Type B pancreatic cell (in vitro differentiated cells): ENCODE measurements at regions not wholly inside any gene's neighbourhood (a gene's known extent, or its start where the extent isn't known, plus 50 kb on each side); places are given as distances from the start of the nearest gene placed in this dataset.

Experiments
- DNase-seq: peaks from one replicate; pipeline ENCODE4 v3.0.0; 2021; ENCODE audit warnings: mixed read lengths; ENCODE audit not compliant: unreplicated experiment; ENCODE audit errors: extremely low spot score
- H3K27ac Mint-ChIP-seq: 2 replicates; pipeline ENCODE4 v1.8.0; 2021; ENCODE audit warnings: mild to moderate bottlenecking, mixed read lengths
- H3K27me3 Mint-ChIP-seq: 2 replicates; pipeline ENCODE4 v1.8.0; 2021; ENCODE audit warnings: mixed read lengths
- H3K36me3 Mint-ChIP-seq: 2 replicates; pipeline ENCODE4 v1.8.0; 2021; ENCODE audit warnings: mixed read lengths
- H3K4me1 Mint-ChIP-seq: one replicate; pipeline ENCODE4 v1.8.0; 2021; ENCODE audit warnings: mixed read lengths; ENCODE audit not compliant: unreplicated experiment
- H3K4me3 Mint-ChIP-seq: 2 replicates; pipeline ENCODE4 v1.8.0; 2021; ENCODE audit warnings: mild to moderate bottlenecking, mixed read lengths
- H3K9me3 Mint-ChIP-seq: 2 replicates; pipeline ENCODE4 v1.8.0; 2021; ENCODE audit warnings: mixed read lengths
- CTCF ChIP-seq: fragments of 200-600 bp; sonication (generic); conservative IDR thresholded peaks from 2 replicates; pipeline ENCODE4 v1.5.0; 2021; ENCODE audit warnings: antibody characterized with exemption, mild to moderate bottlenecking

DNA sequence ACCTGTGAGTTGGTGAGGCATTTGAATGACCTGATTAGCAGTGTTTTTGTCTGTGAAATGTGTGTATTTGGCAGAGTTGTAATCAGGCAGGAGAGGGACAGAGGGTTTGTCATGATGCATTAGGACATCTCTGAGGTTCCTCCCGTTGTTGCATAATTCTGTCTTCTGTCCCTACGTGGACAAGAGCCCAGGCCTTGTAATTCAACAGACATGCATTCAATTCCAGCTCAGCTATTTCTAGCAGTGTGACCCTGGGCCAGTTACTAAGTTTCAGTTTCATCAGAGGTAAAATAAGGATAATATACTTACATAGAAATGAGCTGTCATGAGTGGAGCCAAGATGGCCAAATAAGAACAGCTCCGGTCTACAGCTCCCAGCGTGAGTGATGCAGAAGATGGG is 208.6 kb downstream of the SLC38A4 start:
- DNase-seq: no peak
- Mint-ChIP-seq H3K4me1 (no peaks in the 10 kb centered on the region), H3K9me3 (no peaks in the 10 kb centered on the region), H3K4me3 (no peak overlapping the region), H3K27ac (no peak overlapping the region), H3K36me3 (no peaks in the 10 kb centered on the region), H3K27me3 (no peaks in the 10 kb centered on the region)
- no peak for TF ChIP-seq CTCF

GRCh38 chr12:46610754-46611153 is 215.0 kb downstream of the SLC38A4 start:
- no peaks in the 10 kb centered on the region for H3K27me3 Mint-ChIP-seq
- H3K36me3 Mint-ChIP-seq: no peaks in the 10 kb centered on the region
- H3K9me3 Mint-ChIP-seq: no peaks in the 10 kb centered on the region
- TF ChIP-seq CTCF: no peak
- H3K4me3 Mint-ChIP-seq: no peak overlapping the region
- DNase-seq: no peak
- H3K4me1 Mint-ChIP-seq: peaks cover 9% of the 10 kb centered on the region
- H3K27ac Mint-ChIP-seq: no peak overlapping the region

- TF ChIP-seq CTCF: no peak
These were observed 216.1 kb downstream of the SLC38A4 start for GRCh38 chr12:46609674-46610073.

DNA sequence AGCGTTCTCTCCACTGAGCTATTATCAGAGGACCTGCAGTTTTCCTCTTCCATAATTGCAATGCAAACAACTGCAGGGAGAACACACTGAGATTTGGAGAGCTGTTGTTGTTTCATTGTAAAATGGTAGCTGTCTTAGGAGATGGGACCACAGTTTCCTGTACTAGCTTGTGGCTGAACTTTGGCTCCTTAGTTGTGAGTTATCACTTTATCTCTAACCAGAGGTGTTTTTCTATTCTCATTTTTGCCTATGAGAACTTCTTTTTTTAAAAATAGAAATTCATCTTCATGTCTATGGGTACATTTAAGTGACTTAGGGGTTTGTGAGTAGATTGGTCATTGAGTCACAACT is 216.5 kb downstream of the SLC38A4 start:
- H3K36me3 Mint-ChIP-seq: no peaks in the 10 kb centered on the region
- no peak for DNase-seq
- H3K4me3 Mint-ChIP-seq: no peak overlapping the region
- TF ChIP-seq CTCF: no peak
- H3K9me3 Mint-ChIP-seq: no peaks in the 10 kb centered on the region
- peaks cover 9% of the 10 kb centered on the region for H3K4me1 Mint-ChIP-seq
- H3K27me3 Mint-ChIP-seq: no peaks in the 10 kb centered on the region
- no peak overlapping the region for H3K27ac Mint-ChIP-seq

More at GRCh38 chr12:46609674-46610073, 216.1 kb downstream of the SLC38A4 start:
- no peak for DNase-seq
- Mint-ChIP-seq H3K27me3 (no peaks in the 10 kb centered on the region), H3K27ac (no peak overlapping the region), H3K4me1 (peaks cover 9% of the 10 kb centered on the region), H3K9me3 (no peaks in the 10 kb centered on the region), H3K4me3 (no peak overlapping the region), H3K36me3 (no peaks in the 10 kb centered on the region)

GRCh38 chr12:46608431-46609272 is 217.1 kb downstream of the SLC38A4 start:
- H3K9me3 Mint-ChIP-seq: no peaks in the 10 kb centered on the region
- no peak overlapping the region for H3K27ac Mint-ChIP-seq
- peaks cover 9% of the 10 kb centered on the region for H3K4me1 Mint-ChIP-seq
- H3K4me3 Mint-ChIP-seq: no peak overlapping the region
- H3K27me3 Mint-ChIP-seq: no peaks in the 10 kb centered on the region
- no peaks in the 10 kb centered on the region for H3K36me3 Mint-ChIP-seq
- TF ChIP-seq CTCF: no peak
- no peak for DNase-seq
